H9 (cell line): ENCODE measurements at regions not wholly inside any gene's neighbourhood (a gene's known extent, or its start where the extent isn't known, plus 50 kb on each side); places are given as distances from the start of the nearest gene placed in this dataset.

Source experiments
- DNase-seq: peaks from one replicate; pipeline ENCODE4 v3.0.0-alpha.2; 2017
- H2AFZ ChIP-seq: one replicate; pipeline ENCODE4 v1.6.1; 2013; ENCODE audit warnings: mild to moderate bottlenecking, low read length, control low read depth, moderate library complexity
- H2AK5ac ChIP-seq: 2 replicates; pipeline ENCODE4 v1.6.1; 2013; ENCODE audit warnings: low read length, control low read depth, mixed read lengths; ENCODE audit not compliant: insufficient read length
- H2BK120ac ChIP-seq: one replicate; pipeline ENCODE4 v1.6.1; 2013; ENCODE audit warnings: low read depth, mild to moderate bottlenecking, low read length, control low read depth, inconsistent platforms; ENCODE audit not compliant: poor library complexity, severe bottlenecking
- H2BK12ac ChIP-seq: 2 replicates; pipeline ENCODE4 v1.6.1; 2013; ENCODE audit warnings: low read length, control low read depth, mixed read lengths, low read depth; ENCODE audit not compliant: insufficient read length
- H2BK15ac ChIP-seq: 2 replicates; pipeline ENCODE4 v1.6.1; 2013; ENCODE audit warnings: low read depth, low read length, control low read depth
- H2BK20ac ChIP-seq: one replicate; pipeline ENCODE4 v1.6.1; 2013; ENCODE audit warnings: low read depth, mild to moderate bottlenecking, low read length, control low read depth, inconsistent platforms; ENCODE audit not compliant: poor library complexity, severe bottlenecking
- H2BK5ac ChIP-seq: 2 replicates; pipeline ENCODE4 v1.6.1; 2013; ENCODE audit warnings: low read length, control low read depth, mixed read lengths; ENCODE audit not compliant: insufficient read length
- H3K14ac ChIP-seq: 2 replicates; pipeline ENCODE4 v1.6.1; 2013; ENCODE audit warnings: low read length, control low read depth; ENCODE audit not compliant: insufficient read depth
- H3K18ac ChIP-seq: 2 replicates; pipeline ENCODE4 v1.6.1; 2013; ENCODE audit warnings: low read depth, mild to moderate bottlenecking, mixed read lengths, low read length, control low read depth; ENCODE audit not compliant: insufficient read length
- H3K23ac ChIP-seq: 2 replicates; pipeline ENCODE4 v1.6.1; 2013; ENCODE audit warnings: low read length, control low read depth, mixed read lengths, low read depth; ENCODE audit not compliant: insufficient read length
- H3K23me2 ChIP-seq: 2 replicates; pipeline ENCODE4 v1.6.1; 2013; ENCODE audit warnings: low read depth, mild to moderate bottlenecking, mixed read lengths, low read length, control low read depth; ENCODE audit not compliant: insufficient read length, poor library complexity, severe bottlenecking
- H3K27ac ChIP-seq: 2 replicates; pipeline ENCODE4 v1.5.1; 2013; ENCODE audit warnings: low read length, control low read depth, mixed read lengths, low read depth; ENCODE audit not compliant: insufficient read length
- H3K27me3 ChIP-seq: 2 replicates; pipeline ENCODE4 v1.6.1; 2013; ENCODE audit warnings: low read length, control low read depth, inconsistent platforms; ENCODE audit not compliant: insufficient read depth
- H3K4ac ChIP-seq: 2 replicates; pipeline ENCODE4 v1.6.1; 2013; ENCODE audit warnings: low read depth, mild to moderate bottlenecking, control low read depth, inconsistent platforms, low read length, moderate library complexity
- H3K4me1 ChIP-seq: 2 replicates; pipeline ENCODE4 v1.6.1; 2013; ENCODE audit warnings: low read length, control low read depth, inconsistent platforms; ENCODE audit not compliant: insufficient read depth
- H3K4me2 ChIP-seq: 2 replicates; pipeline ENCODE4 v1.6.1; 2013; ENCODE audit warnings: low read length, control low read depth, mixed read lengths; ENCODE audit not compliant: insufficient read length, insufficient read depth
- H3K56ac ChIP-seq: 2 replicates; pipeline ENCODE4 v1.6.1; 2013; ENCODE audit warnings: low read depth, mild to moderate bottlenecking, mixed read lengths, low read length, control low read depth; ENCODE audit not compliant: insufficient read length
- H3K79me1 ChIP-seq: 2 replicates; pipeline ENCODE4 v1.6.1; 2013; ENCODE audit warnings: low read depth, mild to moderate bottlenecking, moderate library complexity, low read length, control low read depth, inconsistent platforms; ENCODE audit not compliant: insufficient read depth, poor library complexity, severe bottlenecking
- H3K79me2 ChIP-seq: 2 replicates; pipeline ENCODE4 v1.6.1; 2013; ENCODE audit warnings: low read length, control low read depth, inconsistent platforms; ENCODE audit not compliant: insufficient read depth
- H3K9ac ChIP-seq: 2 replicates; pipeline ENCODE4 v1.6.1; 2013; ENCODE audit warnings: low read length, control low read depth, mixed read lengths; ENCODE audit not compliant: insufficient read length; ENCODE audit errors: extremely low read depth
- H3K9me3 ChIP-seq: one replicate; pipeline ENCODE4 v1.6.1; 2013; ENCODE audit warnings: low read depth, low read length, inconsistent platforms; ENCODE audit not compliant: control insufficient read depth
- H3T11ph ChIP-seq: one replicate; pipeline ENCODE4 v1.6.1; 2013; ENCODE audit warnings: mild to moderate bottlenecking, low read length, control low read depth, inconsistent platforms
- H4K20me1 ChIP-seq: one replicate; pipeline ENCODE4 v1.6.1; 2013; ENCODE audit not compliant: control insufficient read depth, insufficient read length, insufficient read depth
- H4K5ac ChIP-seq: 2 replicates; pipeline ENCODE4 v1.6.1; 2013; ENCODE audit warnings: low read depth, mild to moderate bottlenecking, mixed read lengths, low read length, control low read depth; ENCODE audit not compliant: insufficient read length
- H4K8ac ChIP-seq: replicated peaks from 2 replicates; pipeline ENCODE4 v1.6.1; 2013; ENCODE audit warnings: low read length, control low read depth, mixed read lengths, low read depth; ENCODE audit not compliant: insufficient read length
- H4K91ac ChIP-seq: 2 replicates; pipeline ENCODE4 v1.6.1; 2013; ENCODE audit warnings: low read depth, mild to moderate bottlenecking, moderate library complexity, mixed read lengths, low read length, control low read depth; ENCODE audit not compliant: insufficient read length
- H3K27ac Mint-ChIP-seq, 3 experiments: 2 replicates in 2 of 3; 3 replicates in 1 of 3; pipeline ENCODE4 v1.8.0; 2020 to 2021; ENCODE audit warnings: mixed read lengths in 3 of 3, mild to moderate bottlenecking in 1 of 3, moderate library complexity in 1 of 3
- H3K27me3 Mint-ChIP-seq: 2 replicates; pipeline ENCODE4 v1.8.0; 2021; ENCODE audit warnings: low read depth, mild to moderate bottlenecking, moderate library complexity, mixed read lengths
- H3K36me3 Mint-ChIP-seq, 3 experiments: 2 replicates in 2 of 3; 3 replicates in 1 of 3; pipeline ENCODE4 v1.8.0; 2020 to 2021; ENCODE audit warnings: low read depth in 3 of 3, mixed read lengths in 3 of 3; ENCODE audit not compliant: insufficient read depth in 1 of 3
- H3K4me1 Mint-ChIP-seq, 2 experiments: 2 replicates each; pipeline ENCODE4 v1.8.0; 2020; ENCODE audit warnings: mixed read lengths in 2 of 2
- H3K4me3 Mint-ChIP-seq, 2 experiments: 2 replicates in 1 of 2; 3 replicates in 1 of 2; pipeline ENCODE4 v1.8.0; 2020 to 2021; ENCODE audit warnings: mild to moderate bottlenecking in 2 of 2, mixed read lengths in 2 of 2, moderate library complexity in 1 of 2
- H3K9me3 Mint-ChIP-seq, 2 experiments: 2 replicates in 1 of 2; 3 replicates in 1 of 2; pipeline ENCODE4 v1.8.0; 2020; ENCODE audit warnings: mild to moderate bottlenecking in 2 of 2, mixed read lengths in 2 of 2, moderate library complexity in 1 of 2
- CTCF ChIP-seq: fragments of 200-600 bp; sonication (generic); conservative IDR thresholded peaks from 3 replicates; pipeline ENCODE4 v1.8.0; 2021; ENCODE audit warnings: antibody characterized with exemption, mild to moderate bottlenecking
- WGBS: extraction: QIAGEN DNeasy Blood & Tissue Kit; methylation state at CpG from one replicate; pipeline ENCODE4 v1.1.7; 2013; ENCODE audit warnings: missing lambda C conversion rate, low lambda C conversion rate, mixed read lengths; ENCODE audit not compliant: insufficient read length; ENCODE audit errors: extremely low coverage; 5-methylcytosine and 5-hydroxymethylcytosine counted together

- Mint-ChIP-seq H3K36me3 (peaks cover 2 to 14% (median 3%) of the 10 kb centered on the region in 3 experiments; a peak in 6 of 7 replicates), H3K4me1 (peaks cover 2 to 4% of the 10 kb centered on the region in 2 experiments; a peak in 3 of 4 replicates), H3K27ac (no peak overlapping the region), H3K27me3 (peaks cover 13% of the 10 kb centered on the region), H3K9me3 (peaks cover 7 to 15% of the 10 kb centered on the region in 2 experiments), H3K4me3 (no peak overlapping the region)
- no peaks in the 10 kb centered on the region for H3K27me3 ChIP-seq
- no peak overlapping the region for H3K56ac ChIP-seq
- TF ChIP-seq CTCF, result no peak
- no peaks in the 10 kb centered on the region for H3K23me2 ChIP-seq
- no peak overlapping the region for H3T11ph ChIP-seq
- no peak overlapping the region for H3K23ac ChIP-seq
- H3K4me2 ChIP-seq, result no peak overlapping the region
- H3K18ac ChIP-seq, result no peak overlapping the region
- no peaks in the 10 kb centered on the region for H3K79me1 ChIP-seq
- no peak overlapping the region for H4K5ac ChIP-seq
- no peak overlapping the region for H4K8ac ChIP-seq
- H2BK12ac ChIP-seq, result no peak overlapping the region
- H2AK5ac ChIP-seq, result no peak overlapping the region
- H2BK5ac ChIP-seq, result no peak overlapping the region
- H3K9me3 ChIP-seq, result no peaks in the 10 kb centered on the region
- H3K4ac ChIP-seq, result no peak overlapping the region
- DNase-seq, result no peak
- H3K14ac ChIP-seq, result no peak overlapping the region
- no peak overlapping the region for H3K9ac ChIP-seq
- no CpG with 5 or more reads among the region's 12 CpGs for WGBS
- H3K4me1 ChIP-seq, result no peaks in the 10 kb centered on the region
- no peaks in the 10 kb centered on the region for H3K79me2 ChIP-seq
- H2BK120ac ChIP-seq, result no peak overlapping the region
- no peak overlapping the region for H3K27ac ChIP-seq
- no peak overlapping the region for H2AFZ ChIP-seq
- no peak overlapping the region for H2BK15ac ChIP-seq
- H2BK20ac ChIP-seq, result no peak overlapping the region
- H4K91ac ChIP-seq, result no peak overlapping the region
- H4K20me1 ChIP-seq, result no peaks in the 10 kb centered on the region
Observed at GRCh38 chr1:228927946-228928898, 192.9 kb downstream of the RHOU start.
